Loucy (cell line): ENCODE measurements at regions not wholly inside any gene's neighbourhood (a gene's known extent, or its start where the extent isn't known, plus 50 kb on each side); places are given as distances from the start of the nearest gene placed in this dataset.

ENCODE experiments used
- CTCF ChIP-seq: fragments of 200-600 bp; sonication (generic); conservative IDR thresholded peaks from 2 replicates; pipeline ENCODE4 v1.5.1; 2014; ENCODE audit warnings: mild to moderate bottlenecking, antibody characterized with exemption, low read length
- EZH2phosphoT487 ChIP-seq: fragments of 200-600 bp; IDR thresholded peaks from 2 replicates; pipeline ENCODE4 v1.6.1; 2018; ENCODE audit warnings: antibody characterized with exemption, mild to moderate bottlenecking, moderate library complexity, borderline replicate concordance

- TF ChIP-seq CTCF (no peak), EZH2phosphoT487 (no peak)
Observed at GRCh38 chr3:79871656-79872055, 103.9 kb upstream of the ROBO1 start.
